Smooth muscle cell (in vitro differentiated cells): ENCODE measurements at regions not wholly inside any gene's neighbourhood (a gene's known extent, or its start where the extent isn't known, plus 50 kb on each side); places are given as distances from the start of the nearest gene placed in this dataset.

ENCODE experiments used
- DNase-seq: peaks from one replicate; lab custom pipeline; 2025; ENCODE audit not compliant: unreplicated experiment; lab: John Stamatoyannopoulos, UW
- H2AFZ ChIP-seq: fragments of 200-600 bp; sonication (generic); 2 replicates; pipeline ENCODE4 v1.6.0; 2016; ENCODE audit warnings: antibody characterized with exemption, low read depth, mild to moderate bottlenecking
- H3F3A ChIP-seq: fragments of 200-600 bp; sonication (generic); 2 replicates; pipeline ENCODE4 v1.6.0; 2017; ENCODE audit warnings: antibody characterized with exemption, low read depth
- H3K27ac ChIP-seq: fragments of 200-600 bp; sonication (generic); 2 replicates; pipeline ENCODE4 v1.5.1; 2016; ENCODE audit warnings: low read depth, mild to moderate bottlenecking
- H3K27me3 ChIP-seq: fragments of 200-600 bp; sonication (generic); 2 replicates; pipeline ENCODE4 v1.6.1; 2016; ENCODE audit warnings: low read depth, mild to moderate bottlenecking
- H3K36me3 ChIP-seq: fragments of 200-600 bp; sonication (generic); 2 replicates; pipeline ENCODE4 v1.5.1; 2016; ENCODE audit warnings: low read depth
- H3K4me1 ChIP-seq: fragments of 200-600 bp; sonication (generic); 2 replicates; pipeline ENCODE4 v1.5.1; 2016; ENCODE audit warnings: low read depth
- H3K4me2 ChIP-seq: fragments of 200-600 bp; sonication (generic); 2 replicates; pipeline ENCODE4 v1.6.0; 2016; ENCODE audit warnings: mild to moderate bottlenecking
- H3K4me3 ChIP-seq: fragments of 200-600 bp; sonication (generic); 2 replicates; pipeline ENCODE4 v1.5.1; 2016; ENCODE audit warnings: mild to moderate bottlenecking
- H3K79me2 ChIP-seq: fragments of 200-600 bp; sonication (generic); 2 replicates; pipeline ENCODE4 v1.6.0; 2016; ENCODE audit warnings: low read depth, mild to moderate bottlenecking
- H3K9ac ChIP-seq: fragments of 200-600 bp; sonication (generic); 2 replicates; pipeline ENCODE4 v1.6.0; 2016; ENCODE audit warnings: low read depth
- H3K9me3 ChIP-seq: fragments of 200-600 bp; sonication (generic); replicated peaks from 2 replicates; pipeline ENCODE4 v1.5.1; 2016; ENCODE audit warnings: low read depth
- H4K20me1 ChIP-seq: fragments of 200-600 bp; sonication (generic); 2 replicates; pipeline ENCODE4 v1.6.0; 2016; ENCODE audit warnings: low read depth
- WGBS: methylation state at CpG from one replicate; pipeline ENCODE4 v1.1.7; 2016; ENCODE audit warnings: low lambda C conversion rate; 5-methylcytosine and 5-hydroxymethylcytosine counted together
- TF ChIP-seq, protein P1 (sequence below): fragments of 200-600 bp; sonication (generic); IDR thresholded peaks from 2 replicates; pipeline ENCODE4 v1.5.1; 2017; ENCODE audit warnings: borderline replicate concordance, mild to moderate bottlenecking, antibody characterized with exemption; ENCODE audit not compliant: insufficient read depth, poor library complexity, severe bottlenecking

GRCh38 chr3:159781867-159782266, 206.8 kb upstream of the IL12A start:
- TF ChIP-seq, protein P1, sequence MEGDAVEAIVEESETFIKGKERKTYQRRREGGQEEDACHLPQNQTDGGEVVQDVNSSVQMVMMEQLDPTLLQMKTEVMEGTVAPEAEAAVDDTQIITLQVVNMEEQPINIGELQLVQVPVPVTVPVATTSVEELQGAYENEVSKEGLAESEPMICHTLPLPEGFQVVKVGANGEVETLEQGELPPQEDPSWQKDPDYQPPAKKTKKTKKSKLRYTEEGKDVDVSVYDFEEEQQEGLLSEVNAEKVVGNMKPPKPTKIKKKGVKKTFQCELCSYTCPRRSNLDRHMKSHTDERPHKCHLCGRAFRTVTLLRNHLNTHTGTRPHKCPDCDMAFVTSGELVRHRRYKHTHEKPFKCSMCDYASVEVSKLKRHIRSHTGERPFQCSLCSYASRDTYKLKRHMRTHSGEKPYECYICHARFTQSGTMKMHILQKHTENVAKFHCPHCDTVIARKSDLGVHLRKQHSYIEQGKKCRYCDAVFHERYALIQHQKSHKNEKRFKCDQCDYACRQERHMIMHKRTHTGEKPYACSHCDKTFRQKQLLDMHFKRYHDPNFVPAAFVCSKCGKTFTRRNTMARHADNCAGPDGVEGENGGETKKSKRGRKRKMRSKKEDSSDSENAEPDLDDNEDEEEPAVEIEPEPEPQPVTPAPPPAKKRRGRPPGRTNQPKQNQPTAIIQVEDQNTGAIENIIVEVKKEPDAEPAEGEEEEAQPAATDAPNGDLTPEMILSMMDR, result no peak
- Histone ChIP-seq H3F3A (peaks cover 4% of the 10 kb centered on the region), H3K27me3 (no peaks in the 10 kb centered on the region), H3K79me2 (peaks cover 85% of the 10 kb centered on the region), H3K4me2 (no peak overlapping the region), H2AFZ (no peak overlapping the region), H3K36me3 (no peaks in the 10 kb centered on the region), H3K9me3 (no peaks in the 10 kb centered on the region), H3K27ac (no peak overlapping the region), H3K4me3 (no peak overlapping the region), H3K4me1 (peaks cover 2% of the 10 kb centered on the region), H3K9ac (no peak overlapping the region), H4K20me1 (peaks cover 44% of the 10 kb centered on the region)
- no peak for DNase-seq
- 96% methylated on average over 2 of the region's 2 CpGs for WGBS

DNA sequence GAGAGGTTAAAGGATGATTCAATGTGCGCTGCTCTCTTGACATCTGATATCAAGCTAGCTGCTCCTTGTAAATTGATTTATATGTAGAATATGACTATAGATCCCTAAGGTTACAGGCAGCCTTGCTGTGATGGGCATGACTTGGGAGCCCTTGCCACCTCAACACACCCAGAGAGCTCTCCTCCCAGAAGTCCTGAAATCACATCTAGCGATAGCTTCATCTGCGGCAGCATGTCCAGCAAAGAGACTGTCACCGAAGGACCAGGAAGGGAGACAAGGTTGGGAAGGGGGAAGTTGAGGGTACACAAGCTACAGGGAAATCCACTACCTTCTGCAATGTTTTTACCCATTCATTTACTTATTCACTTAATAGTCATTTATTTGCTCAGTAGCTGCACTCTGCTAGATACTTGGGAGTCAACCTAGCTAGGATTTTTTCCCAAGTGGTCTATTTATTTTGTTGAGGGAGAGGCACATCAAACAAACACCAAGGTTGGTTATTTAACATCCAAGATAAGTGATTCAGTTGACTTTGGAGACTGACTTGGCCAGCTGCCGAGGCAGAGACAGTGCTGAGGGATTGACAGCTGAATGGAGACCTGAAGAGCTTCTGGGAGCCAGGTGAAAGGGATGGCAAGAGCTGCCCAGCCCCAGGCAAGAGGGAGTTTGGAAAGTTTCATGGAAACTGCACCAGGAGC, 205.8 kb upstream of the IL12A start:
- Histone ChIP-seq H3K27ac (no peak overlapping the region), H3K4me3 (no peak overlapping the region)

GRCh38 chr3:159783780-159784742, 204.6 kb upstream of the IL12A start:
- Histone ChIP-seq H3K36me3 (no peaks in the 10 kb centered on the region), H3F3A (peaks cover 4% of the 10 kb centered on the region), H3K9ac (peak overlapping the region; percentile 68), H3K79me2 (peaks cover 70% of the 10 kb centered on the region), H3K4me1 (peaks cover 23% of the 10 kb centered on the region), H4K20me1 (peaks cover 48% of the 10 kb centered on the region), H3K4me2 (peak overlapping the region; percentile 7), H2AFZ (no peak overlapping the region), H3K27me3 (no peaks in the 10 kb centered on the region), H3K27ac (peak overlapping the region; percentile 95), H3K4me3 (no peak overlapping the region), H3K9me3 (no peaks in the 10 kb centered on the region)
- 81% methylated on average over 13 of the region's 13 CpGs for WGBS
- DNase-seq, result no peak
- TF ChIP-seq, protein P1, result no peak

More for the DNA sequence above, 205.8 kb upstream of the IL12A start:
- Histone ChIP-seq H3K4me1 (peaks cover 12% of the 10 kb centered on the region), H3K79me2 (peaks cover 76% of the 10 kb centered on the region), H3K36me3 (no peaks in the 10 kb centered on the region), H3K9me3 (no peaks in the 10 kb centered on the region), H3K4me2 (no peak overlapping the region), H3F3A (peaks cover 4% of the 10 kb centered on the region), H3K9ac (no peak overlapping the region), H3K27me3 (no peaks in the 10 kb centered on the region), H2AFZ (no peak overlapping the region), H4K20me1 (peaks cover 48% of the 10 kb centered on the region)
- TF ChIP-seq, protein P1, result no peak
- 86% methylated on average over 5 of the region's 5 CpGs for WGBS
- DNase-seq, result no peak
